ENCODE measurements at regions not wholly inside any gene's neighbourhood (a gene's known extent, or its start where the extent isn't known, plus 50 kb on each side); places are given as distances from the start of the nearest gene placed in this dataset.

- FAIRE-seq, result no peak
- DNase-seq (ENCODE audit: insufficient read length, low spot score), result no peak
Measured at GRCh38 chr4:17339376-17339775, 172.5 kb downstream of the QDPR start.

- no peak for DNase-seq (ENCODE audit: insufficient read length, low spot score)
- no peak for FAIRE-seq
Measured at GRCh38 chr4:17336986-17337385, 174.9 kb downstream of the QDPR start.

DNA sequence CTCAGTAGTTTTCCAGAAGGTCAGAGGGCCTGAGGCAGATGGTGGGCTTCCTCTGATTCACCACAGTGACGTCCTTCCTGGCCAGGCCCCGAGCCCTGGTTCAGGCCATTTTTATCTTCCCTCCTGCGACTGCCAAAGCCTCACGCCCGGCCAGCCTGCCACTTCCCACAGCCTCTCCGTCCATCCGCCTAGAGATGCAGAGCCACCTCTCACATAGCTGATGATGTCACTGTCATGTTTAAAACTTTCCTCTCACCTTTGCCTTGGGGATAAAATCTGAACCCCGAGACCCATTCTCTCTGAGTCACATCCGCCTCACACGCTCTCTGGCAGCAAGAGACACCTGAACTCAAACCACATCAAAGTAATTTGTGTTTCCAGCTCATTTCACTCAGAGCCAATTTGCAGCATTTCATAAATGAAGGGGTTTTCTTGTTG is 175.3 kb downstream of the QDPR start:
- FAIRE-seq (no peak), DNase-seq (ENCODE audit: insufficient read length, low spot score) (no peak)

DNA sequence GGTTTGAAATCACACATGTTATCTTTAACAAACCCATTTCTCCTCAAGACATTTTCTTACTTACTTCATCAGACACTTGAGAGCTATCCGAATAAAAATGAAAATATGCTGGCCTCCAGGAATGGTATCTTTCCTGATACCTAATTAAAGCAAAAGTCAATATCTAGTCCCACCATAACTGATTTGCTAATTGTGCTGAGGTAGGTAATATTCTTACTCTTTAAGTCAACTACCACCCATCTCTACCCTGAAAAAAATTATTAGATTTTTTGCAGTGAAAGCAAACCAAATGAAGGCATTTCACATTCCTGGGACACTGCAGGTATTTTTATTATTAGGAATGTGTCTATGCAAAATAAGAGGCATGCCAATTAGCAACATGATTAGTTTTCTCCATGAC is 175.8 kb downstream of the QDPR start:
- no peak for FAIRE-seq
- no peak for DNase-seq (ENCODE audit: insufficient read length, low spot score)

DNA sequence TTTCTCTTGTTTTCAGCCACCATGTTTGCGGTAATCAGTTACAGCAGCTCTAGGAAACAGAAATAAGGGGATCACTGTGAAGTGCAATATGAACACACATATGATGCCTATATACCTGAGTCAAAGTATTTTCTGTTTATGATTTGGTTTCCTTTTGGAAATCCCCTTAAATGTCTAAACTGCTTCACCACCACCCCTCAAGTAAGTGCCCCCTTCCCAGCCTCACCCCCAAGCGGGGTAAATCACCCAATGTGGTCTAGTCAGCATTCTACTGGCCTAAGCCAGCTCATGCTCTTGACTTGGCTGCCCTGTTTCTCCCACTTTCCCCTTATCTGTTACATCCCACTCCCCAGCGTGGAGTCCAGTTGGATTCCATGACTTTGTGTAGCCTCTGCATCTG is 176.5 kb downstream of the QDPR start:
- FAIRE-seq, result no peak
- no peak for DNase-seq (ENCODE audit: insufficient read length, low spot score)

- FAIRE-seq, result no peak
Measured at GRCh38 chr4:17332478-17332877, 179.4 kb downstream of the QDPR start.

DNA sequence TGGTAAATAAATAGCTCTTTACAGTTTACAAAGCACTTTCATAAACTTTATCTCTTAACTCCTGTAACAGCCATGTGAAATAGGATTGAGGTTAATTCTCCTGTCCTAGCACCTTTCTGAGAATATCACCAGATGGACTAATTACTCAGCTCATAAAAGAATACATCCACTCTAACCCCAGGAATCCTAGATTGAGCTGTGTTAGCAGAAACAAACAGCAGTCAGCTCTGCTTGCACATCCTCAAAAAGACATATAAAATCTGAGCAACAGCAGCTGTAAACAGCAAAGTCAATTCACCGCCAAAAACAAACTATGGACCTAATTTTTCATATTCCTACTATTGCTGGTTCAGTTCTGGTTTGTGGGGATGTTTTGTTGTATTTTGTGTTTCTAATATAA is 182.8 kb downstream of the QDPR start:
- no peak for DNase-seq (ENCODE audit: insufficient read length, low spot score)
- FAIRE-seq, result no peak

More at GRCh38 chr4:17332478-17332877, 179.4 kb downstream of the QDPR start:
- DNase-seq (ENCODE audit: insufficient read length, low spot score), result no peak

GRCh38 chr4:17328141-17328815 is 183.6 kb downstream of the QDPR start:
- FAIRE-seq, result no peak

GRCh38 chr4:17327591-17327990 is 184.3 kb downstream of the QDPR start:
- DNase-seq (ENCODE audit: insufficient read length, low spot score) (no peak), FAIRE-seq (no peak)

More at GRCh38 chr4:17328141-17328815, 183.6 kb downstream of the QDPR start:
- no peak for DNase-seq (ENCODE audit: insufficient read length, low spot score)

- DNase-seq (ENCODE audit: insufficient read length, low spot score) (no peak), FAIRE-seq (no peak)
Measured at GRCh38 chr4:17326756-17327155, 185.1 kb downstream of the QDPR start.

GRCh38 chr4:17325098-17325497 is 186.8 kb downstream of the QDPR start:
- DNase-seq (ENCODE audit: insufficient read length, low spot score) (no peak), FAIRE-seq (no peak)

DNA sequence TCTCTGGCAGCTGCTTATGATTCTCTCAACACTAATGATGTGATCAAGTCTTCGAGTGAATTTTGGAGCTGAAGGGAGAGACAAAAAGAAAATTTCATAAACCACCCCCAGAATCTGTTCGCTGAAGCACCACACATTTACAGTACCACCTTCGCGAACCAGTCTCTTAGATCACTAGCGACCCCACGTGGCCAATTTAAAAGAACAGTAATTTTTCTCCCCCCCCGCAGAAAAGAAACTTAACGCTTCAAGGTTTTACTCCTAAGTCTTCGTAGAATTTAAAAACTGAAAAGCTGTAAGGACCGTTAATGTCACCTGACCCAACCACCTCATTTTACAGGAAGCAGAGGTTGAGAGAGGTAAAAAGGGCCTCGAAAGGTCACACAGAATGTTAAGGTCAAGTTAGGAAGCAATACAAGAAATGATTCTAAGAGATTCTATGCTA is 187.5 kb downstream of the QDPR start:
- FAIRE-seq (no peak), DNase-seq (ENCODE audit: insufficient read length, low spot score) (no peak)

GRCh38 chr4:17323554-17324385 is 188.1 kb downstream of the QDPR start:
- DNase-seq (ENCODE audit: insufficient read length, low spot score) (no peak), FAIRE-seq (no peak)

DNA sequence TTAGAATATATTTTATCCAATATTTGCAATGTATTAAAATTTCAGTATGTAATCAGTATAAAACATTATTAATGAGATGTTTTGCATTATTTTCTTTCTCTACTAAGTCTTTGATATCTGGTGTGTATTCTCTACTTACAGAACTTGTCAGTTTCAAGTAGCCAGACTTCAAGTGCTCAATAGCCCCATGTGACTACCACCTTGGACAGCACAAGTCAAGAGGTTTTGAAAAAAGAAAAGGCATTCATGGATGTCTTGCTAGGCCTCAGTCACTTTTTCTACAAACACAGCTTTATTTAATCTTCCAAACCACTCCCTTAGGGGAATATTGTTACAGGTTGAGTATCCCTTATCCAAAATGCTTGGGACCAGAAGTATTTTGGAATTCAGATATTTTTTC is 189.4 kb downstream of the QDPR start:
- no peak for FAIRE-seq
- no peak for DNase-seq (ENCODE audit: insufficient read length, low spot score)

DNA sequence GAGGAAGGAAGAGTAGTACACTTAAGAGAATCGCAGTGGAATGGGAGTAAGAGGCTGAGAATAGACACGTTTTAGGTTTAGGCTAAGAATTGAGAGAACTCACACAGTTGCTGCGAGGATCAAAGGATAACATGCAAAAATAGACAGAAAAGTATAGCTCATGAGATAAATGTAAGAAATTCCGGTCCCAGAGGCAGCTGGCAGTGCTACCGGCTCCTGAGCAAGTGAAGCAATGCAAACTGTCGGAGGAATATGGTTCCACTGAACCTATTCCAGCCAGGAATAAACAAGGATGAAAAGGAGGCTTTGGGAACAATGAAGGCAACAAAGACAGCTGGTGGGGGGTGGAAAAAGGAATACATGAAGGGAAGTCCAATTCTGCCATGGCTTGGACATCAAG is 191.8 kb downstream of the QDPR start:
- DNase-seq (ENCODE audit: insufficient read length, low spot score) (no peak), FAIRE-seq (no peak)

DNA sequence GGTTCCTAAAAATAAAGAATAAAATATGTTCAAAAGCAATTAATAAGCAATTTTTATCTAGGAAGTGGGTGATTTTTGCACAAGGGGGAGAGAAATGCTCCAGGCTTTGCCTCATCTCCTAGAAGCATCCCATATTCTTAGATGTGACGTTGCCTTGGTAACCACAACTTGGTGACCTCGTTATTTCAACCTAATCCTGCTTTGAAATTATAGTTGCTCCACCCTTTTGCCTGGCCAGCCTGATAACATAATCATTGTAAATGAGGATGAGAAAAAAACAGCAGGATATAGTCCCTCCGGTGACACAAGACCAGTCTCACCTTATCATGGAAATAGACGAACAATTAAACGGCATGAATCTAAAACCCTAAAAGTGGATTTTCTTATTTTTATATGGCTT is 194.4 kb downstream of the QDPR start:
- no peak for DNase-seq (ENCODE audit: insufficient read length, low spot score)
- no peak for FAIRE-seq

DNA sequence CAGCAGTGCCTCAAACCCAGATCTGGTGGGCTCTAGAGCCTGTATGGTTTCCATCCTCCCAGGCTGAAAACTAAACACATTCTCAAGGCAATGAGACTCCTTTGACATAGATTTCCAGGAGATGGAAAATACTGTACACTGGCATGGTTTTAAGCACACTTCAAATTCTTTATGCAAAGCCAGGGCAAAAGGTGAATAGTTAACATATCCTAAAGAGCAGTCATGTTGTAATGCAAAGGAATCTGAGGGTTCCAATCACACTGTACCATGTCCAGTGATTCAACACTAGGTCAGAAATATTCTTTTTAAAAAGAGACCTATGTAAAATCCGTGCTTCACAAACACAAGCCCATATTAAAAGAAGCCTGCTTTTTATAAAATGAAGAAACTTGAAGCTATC is 195.3 kb downstream of the QDPR start:
- no peak for FAIRE-seq

GRCh38 chr4:17315459-17315858 is 196.4 kb downstream of the QDPR start:
- FAIRE-seq (no peak), DNase-seq (ENCODE audit: insufficient read length, low spot score) (no peak)

More for the DNA sequence above, 195.3 kb downstream of the QDPR start:
- DNase-seq (ENCODE audit: insufficient read length, low spot score), result no peak

- no peak for DNase-seq (ENCODE audit: insufficient read length, low spot score)
Measured at GRCh38 chr4:17313194-17313593, 198.7 kb downstream of the QDPR start.

DNA sequence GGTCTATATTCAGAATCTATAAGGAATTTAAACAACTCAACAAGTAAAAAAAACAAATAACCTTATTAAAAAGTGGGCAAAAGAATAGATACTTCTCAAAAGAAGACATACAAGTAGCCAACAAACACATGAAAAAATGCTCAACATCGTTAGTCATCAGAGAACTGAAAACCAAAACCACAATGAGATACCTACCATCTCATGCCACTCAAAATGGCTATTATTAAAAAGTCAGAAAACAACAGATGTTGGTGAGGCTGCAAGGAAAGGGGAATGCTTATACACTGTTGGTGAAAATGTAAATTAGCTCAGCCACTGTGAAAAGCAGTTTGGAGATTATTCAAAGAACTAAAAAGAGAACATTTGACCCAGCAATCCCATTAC is 201.6 kb downstream of the QDPR start:
- DNase-seq (ENCODE audit: insufficient read length, low spot score) (no peak), FAIRE-seq (no peak)

More at GRCh38 chr4:17313194-17313593, 198.7 kb downstream of the QDPR start:
- FAIRE-seq, result no peak

DNA sequence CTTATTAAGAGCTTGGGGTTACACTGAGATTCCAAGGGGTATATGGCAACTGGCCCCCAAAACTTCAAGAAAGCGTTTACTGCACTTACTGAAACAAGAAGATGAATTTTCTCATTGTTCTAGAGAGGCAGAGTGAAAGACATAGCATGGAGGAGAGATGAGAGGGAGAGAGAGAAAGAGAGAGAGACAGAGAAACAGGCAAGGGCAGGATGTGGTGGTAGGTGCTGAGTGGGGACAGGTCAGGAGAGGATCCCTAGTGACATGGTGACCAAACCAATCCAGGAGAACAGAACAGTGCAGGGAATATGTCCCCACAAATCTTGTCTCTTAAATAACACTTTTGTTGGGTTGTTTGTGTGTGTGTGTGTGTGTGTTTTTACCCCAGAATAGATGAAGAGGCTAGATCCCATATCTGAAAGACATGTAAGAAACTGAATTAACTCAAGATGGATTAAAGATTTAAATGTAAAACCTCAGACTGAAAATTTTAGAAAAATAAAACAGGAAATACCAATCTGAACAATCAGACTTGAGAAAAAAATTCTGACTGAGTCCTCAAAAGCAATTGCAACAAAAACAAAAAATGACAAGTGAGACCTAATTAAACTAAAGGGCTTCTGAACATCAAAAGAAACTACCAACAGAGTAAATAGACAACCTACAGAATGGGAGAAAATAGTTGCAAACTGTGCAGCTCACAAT is 202.2 kb downstream of the QDPR start:
- DNase-seq (ENCODE audit: insufficient read length, low spot score), result no peak
- FAIRE-seq, result no peak

Data from HTR-8/SVneo (cell line).